ENCODE measurements at regions not wholly inside any gene's neighbourhood (a gene's known extent, or its start where the extent isn't known, plus 50 kb on each side); places are given as distances from the start of the nearest gene placed in this dataset.

DNA sequence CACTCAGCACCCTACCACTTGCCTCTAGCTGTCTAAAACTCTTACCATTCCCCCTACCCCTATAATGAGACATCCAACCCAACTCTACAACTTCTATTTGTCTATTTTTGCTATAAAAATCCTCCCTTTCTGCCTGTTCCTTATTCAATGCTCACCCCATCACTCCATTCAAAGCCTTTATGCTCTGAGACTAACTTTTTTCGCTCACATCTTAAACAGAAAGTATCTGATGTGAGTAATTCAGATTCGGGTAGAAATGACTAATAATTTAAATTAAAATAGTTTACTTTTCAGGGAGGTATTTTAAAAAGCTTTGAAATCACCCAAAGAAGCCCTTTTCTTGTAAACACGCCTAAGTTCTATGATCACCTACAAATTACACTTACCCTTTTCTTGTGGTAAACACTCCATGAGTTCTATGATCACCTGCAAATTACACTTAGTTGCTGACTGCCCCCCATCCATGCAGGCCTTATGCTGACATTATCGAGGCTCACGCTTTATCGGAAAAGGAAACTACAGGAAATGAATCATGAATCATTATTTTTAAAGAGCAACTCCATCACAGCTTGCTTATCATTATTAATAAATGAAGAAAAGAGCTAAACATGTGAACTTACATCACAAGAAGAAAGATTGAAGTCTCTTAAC is 168.7 kb upstream of the PPP1R2C start:
- no peak for DNase-seq

DNA sequence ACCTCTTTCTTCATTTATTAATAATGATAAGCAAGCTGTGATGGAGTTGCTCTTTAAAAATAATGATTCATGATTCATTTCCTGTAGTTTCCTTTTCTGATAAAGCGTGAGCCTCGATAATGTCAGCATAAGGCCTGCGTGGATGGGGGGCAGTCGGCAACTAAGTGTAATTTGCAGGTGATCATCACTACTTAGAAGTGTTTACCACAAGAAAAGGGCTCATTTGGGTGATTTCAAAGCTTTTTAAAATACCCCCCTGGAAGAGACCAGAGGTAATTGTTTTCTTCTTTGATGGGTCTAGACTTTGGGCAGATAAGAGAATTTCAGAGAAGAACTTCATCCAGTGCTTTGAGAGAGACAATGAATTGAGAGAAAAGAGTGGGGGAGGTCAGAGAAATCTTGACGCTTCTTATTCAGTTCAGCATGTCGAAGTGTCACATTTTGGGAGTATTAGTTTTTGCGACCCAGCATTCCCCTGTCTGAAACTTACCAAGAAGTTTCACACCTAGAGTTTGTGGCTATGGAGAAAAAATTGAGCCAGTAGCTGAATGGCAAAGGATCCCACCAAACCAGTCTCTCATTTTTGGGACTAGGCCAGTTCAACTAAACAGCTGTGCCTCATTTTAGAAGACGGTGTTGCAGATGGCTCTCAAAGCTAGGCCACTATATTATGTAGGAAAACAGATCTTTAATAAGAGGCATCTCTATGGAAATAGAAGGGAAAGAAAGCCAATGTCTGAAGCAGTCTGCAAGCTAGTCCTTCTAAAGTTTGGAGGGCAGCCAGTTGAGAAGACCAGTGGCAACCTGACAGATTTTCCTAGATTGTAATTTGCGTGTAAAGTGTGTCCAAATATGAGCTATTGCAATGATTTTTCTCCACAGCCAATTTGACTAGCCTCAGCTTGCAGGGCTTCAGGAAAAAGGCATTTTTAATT is 171.0 kb upstream of the PPP1R2C start:
- no peak for DNase-seq

DNA sequence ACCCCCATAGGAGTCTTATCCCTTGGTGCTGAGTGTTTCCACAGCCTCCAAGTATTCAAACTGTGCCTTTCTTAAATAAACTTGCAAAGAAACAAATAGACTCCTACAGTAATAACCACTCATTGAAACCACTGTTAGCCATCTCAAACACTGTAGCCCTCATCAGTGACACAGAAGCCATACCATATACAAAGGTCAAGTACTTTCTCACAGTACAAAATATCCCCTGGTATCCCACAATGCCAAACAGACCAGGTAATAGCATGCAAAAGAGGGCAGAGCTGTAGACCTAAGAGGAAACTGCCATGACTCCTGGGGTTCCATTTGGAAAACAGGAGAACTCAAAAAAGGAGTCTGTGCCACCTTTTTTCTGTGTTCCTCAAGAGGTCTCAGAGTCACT is 173.8 kb upstream of the PPP1R2C start:
- DNase-seq = no peak

DNA sequence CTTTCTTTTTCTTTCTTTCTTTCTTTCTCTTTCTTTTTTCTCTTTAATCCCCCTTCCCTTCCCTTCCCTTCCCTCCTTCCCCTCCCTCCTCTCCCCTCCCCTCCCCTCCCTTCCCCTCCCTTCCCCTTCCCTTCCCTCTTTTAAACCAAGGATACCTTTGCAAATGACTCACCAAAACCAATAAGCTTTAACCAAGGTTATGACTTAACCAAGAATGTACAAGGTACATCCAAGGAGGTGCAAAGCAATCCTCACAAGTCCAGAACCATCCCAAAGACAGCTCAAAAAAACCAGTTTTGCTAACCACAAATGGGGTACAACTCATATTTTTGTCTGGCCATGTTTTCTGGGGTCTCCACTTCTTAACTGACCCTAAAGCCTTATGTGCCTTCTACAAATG is 174.7 kb upstream of the PPP1R2C start:
- DNase-seq = no peak

DNA sequence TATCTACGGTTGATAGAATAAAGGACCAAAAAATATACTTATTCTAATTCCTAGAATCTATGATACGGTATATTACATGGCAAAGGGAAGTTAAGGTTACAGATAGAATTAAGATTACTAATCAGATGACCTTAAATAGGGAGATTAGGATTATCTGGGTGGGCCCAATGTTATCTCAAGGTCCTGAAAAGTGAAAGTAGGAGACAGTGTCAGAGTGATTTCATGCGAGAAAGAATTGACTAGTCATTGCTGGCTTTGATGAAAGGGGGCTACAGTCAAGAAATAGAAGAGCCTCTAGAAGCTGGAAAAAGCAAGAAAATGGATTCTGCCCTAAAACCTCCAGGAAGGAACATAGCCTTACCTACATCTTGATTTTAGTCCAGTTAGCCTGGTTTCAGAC is 176.9 kb upstream of the PPP1R2C start:
- no peak for DNase-seq

DNA sequence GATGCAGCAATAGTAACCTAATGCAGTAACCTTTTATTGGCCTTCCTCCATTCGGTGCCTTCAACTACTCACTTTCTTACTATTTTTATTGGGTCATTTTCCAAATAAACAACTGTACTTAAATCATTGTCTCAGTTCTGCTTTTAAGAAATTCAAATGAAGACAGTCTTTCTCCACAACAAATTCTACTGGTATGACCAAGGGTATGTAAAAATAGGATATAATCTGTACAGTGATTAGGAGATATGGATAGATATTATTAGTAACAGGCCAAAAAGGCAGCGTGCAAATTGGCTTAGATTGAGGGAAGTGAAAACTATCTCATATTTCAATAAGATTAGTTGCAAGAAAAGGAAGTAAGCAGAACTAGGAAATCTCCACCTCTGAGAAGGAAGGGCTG is 177.4 kb upstream of the PPP1R2C start:
- DNase-seq = no peak

DNA sequence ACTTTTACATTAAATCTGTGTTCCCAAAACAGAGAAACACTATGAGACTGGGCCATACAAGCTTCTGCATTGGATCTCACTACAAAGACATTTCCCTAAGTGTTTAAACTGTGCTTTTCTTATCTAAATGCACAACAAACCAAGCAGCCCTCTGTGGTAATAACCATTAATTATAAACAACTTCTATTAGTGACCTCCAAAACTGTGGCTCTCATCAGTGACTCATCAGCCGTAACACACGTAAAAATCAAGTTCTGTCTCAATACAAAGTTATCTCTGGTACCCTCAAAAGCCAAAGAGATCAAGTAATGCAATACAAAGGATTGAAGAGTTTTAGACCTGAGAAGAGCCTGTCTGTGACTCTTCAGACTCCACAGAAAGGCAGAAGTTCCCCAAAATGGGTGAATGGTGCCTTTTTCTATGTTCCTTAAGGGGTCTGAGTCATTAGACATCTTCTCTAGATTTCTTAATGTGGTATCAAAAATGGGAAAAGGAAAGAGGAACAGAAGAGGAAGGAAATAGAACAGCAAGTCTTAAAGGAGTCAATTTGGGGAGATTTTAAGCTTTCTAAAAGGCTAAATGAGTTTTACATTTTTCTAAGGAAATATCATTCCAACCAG is 189.8 kb upstream of the PPP1R2C start:
- no peak for DNase-seq

DNA sequence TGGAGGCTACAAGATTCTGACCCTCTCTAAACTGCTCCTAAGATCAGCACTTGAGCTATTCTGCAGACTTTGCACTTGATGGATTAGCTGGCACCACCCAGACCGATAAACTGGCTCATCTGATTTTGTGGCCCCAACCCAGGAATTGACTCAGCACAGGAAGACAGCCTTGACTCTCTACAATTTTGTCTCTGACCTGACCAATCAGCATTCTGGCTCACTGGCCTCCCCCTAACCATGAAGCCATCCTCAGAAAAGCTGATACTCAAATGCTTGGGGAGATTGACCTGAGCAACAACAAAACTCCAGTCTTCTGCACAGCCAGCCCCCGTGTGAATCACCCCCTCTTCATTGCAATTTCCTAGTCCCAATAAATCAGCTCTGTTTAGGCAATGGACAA is 195.4 kb upstream of the PPP1R2C start:
- no peak for DNase-seq

DNA sequence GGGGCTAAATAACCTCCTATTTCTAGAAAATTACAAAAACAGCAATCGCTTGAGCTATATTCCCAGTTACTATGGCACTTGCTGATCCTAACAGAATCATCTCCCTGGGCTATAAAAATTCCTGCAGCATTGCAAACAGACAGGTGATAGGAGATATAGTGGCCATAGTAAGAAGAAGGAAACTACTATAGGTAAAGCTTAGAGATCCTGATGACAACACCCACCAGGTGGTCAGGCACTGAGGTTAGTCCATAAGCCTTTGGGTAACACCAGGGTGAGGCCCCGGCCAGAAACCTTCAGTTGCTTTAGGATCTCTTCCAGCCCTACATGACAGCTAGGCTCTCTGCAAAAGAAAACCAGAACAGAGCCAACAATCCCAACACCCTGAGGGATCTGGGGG is 197.9 kb upstream of the PPP1R2C start:
- no peak for DNase-seq

DNA sequence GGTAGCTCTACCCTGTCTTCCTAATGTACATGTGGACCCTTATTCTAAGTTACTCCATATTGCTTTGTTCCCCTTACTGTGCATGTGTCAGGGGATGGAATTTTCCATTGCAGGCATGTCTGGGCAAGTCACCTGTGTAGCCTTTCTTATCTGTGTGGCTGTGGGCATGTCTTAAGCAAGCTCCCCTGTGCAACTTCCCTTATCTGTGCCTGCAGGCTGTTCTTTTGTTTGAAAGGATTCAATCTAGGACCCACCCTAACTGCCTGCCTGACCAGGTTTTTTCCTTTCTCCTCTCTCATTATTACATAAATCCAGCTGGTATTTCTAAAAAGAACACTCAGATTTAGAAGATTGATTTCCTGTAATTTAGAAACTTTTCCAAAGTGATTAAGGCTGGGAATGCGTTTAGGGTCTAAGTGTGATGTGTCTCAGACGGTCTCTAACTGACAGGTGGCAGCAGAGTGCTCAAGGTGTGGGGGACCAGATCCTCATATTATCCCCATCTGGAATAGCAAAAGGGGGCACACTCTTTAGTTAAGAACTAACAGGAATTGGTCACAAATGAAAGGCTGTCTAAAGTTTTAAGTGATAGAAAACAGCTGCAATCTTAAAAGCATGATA is 198.9 kb upstream of the PPP1R2C start:
- no peak for DNase-seq

DNA sequence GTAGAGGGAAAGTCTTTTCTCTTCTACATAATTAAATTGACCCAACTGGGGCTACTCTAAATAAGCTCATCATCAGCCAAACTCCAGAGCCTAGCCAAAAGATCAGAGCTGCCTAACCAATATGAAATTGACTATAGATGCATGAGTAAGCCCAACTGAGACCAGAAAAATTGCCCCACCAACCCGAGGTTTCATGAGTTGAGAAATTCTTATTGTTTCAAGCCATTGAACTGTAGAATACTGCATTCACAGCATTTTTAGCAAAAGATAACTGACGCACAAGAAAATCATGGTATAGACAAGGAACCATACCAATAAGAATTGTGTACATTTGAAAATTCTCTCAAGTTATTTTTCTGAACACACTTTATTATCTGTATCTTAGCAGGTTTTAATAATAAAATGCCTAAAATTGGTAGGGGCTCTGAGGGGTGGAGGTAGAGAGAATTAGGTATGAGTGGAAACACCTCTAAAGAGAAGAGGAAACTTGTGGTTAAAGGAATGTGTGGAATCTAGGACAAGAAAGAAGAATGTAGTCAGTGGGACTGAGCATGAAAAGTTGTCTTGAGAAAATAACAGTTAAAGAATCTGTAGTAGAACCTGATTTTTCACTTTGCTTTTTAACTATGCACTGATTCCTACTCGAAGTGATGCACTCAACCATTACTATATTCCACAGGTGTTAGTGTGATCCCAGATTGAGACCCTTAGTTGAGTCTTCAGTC is 200.9 kb upstream of the PPP1R2C start:
- DNase-seq = no peak

DNA sequence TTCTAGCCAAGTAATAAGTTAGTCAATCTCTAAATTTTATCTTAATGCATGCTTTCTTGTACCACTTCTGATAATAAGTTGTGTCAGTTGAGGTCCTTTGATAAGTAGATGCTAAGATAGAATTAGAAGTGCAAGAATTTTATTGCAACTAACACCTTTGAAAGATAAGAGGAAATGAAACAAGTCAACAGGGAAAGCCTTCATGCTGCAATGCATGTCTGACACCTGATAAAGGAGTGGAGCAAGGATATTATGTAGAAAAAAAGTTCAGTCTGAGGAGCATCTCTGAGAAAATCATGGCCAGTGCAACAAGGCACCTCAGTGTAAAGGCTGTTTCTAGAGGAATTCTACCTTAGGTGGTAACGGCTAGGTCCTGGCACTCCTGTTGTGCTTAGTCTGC is 210.7 kb upstream of the PPP1R2C start:
- DNase-seq = no peak

DNA sequence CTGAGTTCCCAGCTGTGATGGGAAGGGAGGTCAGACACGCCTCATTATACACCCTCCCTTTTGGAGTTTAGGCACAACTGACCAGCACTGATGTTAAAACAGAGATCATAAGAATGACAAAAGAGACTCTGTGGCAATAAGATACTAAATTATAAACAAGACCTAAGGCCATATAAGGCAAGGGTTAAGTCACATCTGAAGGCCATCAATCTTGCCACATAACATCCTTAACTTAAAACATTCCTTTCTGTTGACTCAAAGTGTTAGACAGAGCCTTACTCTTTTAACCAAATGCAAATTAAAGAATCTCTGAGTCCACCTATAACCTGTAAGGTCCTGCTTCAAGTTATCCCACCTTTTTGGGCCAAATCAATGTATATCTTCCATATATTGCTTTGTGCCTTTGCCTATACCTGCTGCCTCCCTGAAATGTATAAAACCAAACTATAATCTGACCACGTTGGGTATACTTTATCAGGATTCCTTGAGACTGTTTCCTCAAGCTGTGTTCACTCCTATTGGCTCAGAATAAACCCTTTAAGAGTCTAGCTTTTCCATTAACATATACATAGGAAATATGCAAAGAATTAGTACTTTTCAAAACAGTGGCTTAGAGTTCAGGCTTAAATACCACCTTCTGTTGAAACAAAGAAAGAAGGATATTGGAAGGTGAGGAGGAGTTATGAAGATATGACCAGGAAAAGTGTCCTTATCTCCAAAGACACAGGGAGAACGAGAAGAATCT is 214.4 kb upstream of the PPP1R2C start:
- DNase-seq = no peak

DNA sequence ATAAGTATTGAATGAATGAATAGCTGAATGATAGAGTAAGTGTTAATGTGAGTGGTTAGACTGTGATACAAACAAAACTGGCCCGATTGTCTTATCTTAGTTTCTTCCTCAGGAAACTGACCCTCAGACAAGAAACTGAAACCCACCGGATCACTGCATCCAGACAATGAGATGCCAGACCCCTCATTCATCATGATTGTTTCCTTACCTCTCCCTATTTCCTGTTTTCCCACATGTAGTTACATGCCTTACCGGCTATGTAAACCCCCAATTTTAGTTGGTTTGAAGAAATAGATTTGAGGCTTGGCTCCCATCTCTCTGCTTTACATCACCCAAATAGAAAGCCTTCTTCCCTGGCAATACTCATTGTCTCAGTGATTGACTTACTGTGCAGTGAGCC is 218.9 kb upstream of the PPP1R2C start:
- no peak for DNase-seq

DNA sequence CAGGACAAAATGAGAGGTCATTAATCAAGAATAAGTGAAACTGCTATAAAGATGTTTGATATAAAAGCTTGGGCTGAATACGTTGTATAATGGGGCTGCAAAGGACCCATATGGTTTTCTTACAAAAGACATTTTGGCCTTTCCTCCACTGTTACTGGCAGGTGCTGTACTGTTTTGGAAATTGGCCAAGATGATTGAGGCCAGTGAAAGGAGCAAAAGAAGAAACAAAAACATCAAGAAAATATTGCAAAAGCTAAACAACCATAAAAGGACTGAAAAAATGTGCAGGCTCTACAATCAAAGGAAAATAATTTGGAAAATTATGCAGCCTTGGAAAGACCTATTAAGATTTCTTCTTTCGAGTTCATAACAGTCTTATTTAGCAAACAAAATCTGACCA is 222.2 kb upstream of the PPP1R2C start:
- no peak for DNase-seq

DNA sequence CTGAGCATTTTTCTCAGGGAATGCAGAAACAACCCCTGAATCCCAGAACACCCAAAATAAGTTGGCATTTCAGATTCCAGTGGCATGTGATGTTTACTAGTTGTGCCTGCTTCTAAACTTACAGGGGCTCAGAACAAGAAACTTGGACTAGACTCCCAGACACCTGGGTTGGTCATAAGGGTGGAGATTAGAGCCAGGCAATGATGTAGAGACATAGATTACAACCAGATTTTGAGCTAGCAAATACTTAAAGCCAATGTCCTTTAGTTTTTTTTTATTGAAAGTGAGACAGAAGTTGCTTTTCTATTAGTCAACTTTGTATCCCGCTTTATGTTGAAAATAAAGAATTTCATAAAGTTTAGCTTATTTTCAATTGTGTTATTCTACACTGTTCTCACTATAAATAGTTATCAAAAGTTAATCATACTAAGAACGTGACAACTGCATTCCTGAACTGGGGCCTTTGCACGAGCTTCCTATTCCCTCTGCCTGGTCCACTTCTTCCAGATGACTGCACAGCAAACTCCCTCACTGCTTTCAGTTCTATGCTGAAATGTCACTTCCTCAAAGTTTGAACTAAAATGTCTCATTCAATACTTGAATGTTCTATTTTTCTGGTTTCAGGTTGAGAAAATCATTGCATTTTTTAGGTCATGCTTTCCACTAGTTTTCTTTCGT is 224.7 kb upstream of the PPP1R2C start:
- no peak for DNase-seq

DNA sequence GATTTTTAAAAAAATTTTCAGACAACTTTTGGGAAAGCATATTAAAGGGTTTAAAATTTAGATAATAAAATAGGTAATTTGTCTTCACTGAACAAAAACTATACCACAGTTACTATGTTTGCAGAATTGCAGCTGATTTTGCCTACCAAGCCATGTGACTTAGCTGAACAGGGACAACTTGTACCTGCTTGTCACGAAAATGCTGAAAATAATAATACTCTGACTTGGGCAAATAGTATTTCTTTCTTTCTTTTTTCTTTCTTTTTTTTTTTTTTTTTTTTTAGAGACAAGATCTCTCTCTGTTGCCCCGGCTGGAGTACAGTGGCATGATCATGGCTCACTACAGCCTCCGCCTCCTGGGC is 225.2 kb upstream of the PPP1R2C start:
- DNase-seq = no peak

DNA sequence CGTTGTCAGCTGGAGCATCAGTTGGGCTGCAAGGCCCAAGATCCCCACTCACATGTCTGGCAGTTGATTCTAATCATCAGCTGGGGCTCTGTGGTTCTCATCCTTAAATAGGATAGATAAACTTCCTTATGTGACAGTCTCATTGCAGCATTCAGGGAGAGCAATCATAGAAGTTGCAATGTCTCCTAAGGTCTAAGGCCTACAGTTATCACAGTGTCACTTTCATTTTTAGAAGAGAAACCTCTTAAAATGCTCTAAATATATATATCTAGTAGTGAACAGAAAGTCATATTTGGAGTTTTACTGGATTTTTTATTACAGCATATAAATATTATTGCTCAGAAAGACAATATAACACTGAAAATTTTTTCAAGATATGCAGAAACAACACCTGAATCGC is 226.0 kb upstream of the PPP1R2C start:
- DNase-seq = no peak

DNA sequence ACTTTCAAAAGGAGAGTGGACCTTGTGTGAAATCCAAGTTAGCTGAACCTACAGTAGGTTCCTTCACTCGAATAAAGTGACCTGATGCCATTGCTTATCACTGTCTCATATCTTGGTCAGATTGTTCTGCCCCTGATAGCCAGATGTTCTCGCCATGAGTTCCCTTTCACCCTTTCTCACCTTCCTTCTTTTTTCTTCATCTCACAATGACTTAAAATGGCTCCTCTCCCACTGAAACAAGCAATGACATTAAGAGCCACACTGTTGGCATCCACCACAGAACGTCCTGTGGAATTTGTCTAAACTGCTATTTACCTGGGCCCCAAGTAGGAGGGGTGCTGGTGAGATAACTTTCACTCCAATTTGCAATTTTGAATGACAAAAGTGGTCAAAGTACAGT is 227.6 kb upstream of the PPP1R2C start:
- DNase-seq = no peak

DNA sequence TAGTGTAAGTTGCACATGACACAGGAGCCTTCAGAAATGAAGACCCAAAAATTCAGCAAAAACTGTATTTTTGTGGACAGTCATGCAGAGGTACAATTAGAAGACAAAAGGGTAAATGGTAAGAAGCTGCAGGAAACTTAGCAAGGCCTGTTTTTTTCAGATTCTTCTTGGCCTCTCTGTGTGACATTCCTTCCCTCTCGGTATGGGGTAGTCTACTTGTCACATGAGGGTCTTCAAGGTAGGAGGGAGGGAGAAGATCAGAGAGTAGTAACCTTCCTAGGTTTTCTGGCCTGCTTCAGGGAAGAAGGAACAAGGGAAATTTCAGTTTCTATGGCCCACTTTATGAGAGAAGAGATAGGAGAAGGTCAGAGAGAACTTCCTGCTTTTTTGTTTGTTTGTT is 230.4 kb upstream of the PPP1R2C start:
- no peak for DNase-seq

DNA sequence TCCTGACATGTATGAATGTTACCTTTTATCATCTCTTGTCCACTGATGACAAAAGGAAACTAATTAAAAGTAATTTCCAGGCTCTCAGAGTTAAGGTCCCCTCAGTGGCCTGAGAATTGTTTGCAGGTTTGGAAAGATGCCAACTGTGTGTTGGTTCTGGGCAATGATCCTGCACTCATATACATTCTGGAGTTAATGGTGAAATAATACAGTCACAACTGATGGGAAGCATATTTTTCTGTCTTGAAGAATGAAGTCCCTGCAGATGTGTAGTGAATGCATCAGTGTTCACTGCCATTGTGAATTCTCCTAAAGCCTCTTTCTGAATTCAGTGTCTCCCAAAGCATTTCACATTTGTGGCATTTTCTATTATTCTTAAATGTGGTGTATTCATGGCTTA is 238.1 kb upstream of the PPP1R2C start:
- no peak for DNase-seq

DNA sequence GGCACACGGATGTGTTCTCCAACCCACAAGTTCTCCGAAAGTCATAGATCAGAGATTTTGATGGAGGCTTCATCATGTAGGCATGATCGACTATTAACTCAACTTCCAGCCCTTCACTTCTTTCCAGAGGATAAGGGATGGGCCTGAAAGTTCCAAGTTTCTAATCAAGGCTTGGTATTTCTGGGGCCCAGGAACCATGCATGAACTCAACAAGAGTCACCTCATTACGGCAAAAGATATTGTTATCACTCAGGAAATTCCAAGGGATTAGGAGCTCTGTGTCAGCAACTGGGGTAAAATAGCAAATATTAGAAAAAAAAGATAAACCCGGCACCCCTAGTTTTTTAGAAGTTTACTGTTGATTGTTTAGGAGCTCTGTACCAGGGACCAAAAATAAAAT is 240.1 kb upstream of the PPP1R2C start:
- DNase-seq = no peak
